ENCODE measurements at regions not wholly inside any gene's neighbourhood (a gene's known extent, or its start where the extent isn't known, plus 50 kb on each side); places are given as distances from the start of the nearest gene placed in this dataset.

- H3K4me2 ChIP-seq (ENCODE audit: control insufficient read depth, insufficient read depth): no peak overlapping the region
- intact Hi-C loops (cut with micrococcal nuclease; ENCODE audit: unreplicated experiment): no loop called here
- in situ Hi-C loops (cut with MboI): no loop called here
- H2AFZ ChIP-seq (ENCODE audit: control insufficient read depth, low read depth, low read length): no peak overlapping the region
- no peak for DNase-seq (ENCODE audit: low read depth, low spot score)
- no peaks in the 10 kb centered on the region for H3K36me3 ChIP-seq (ENCODE audit: control insufficient read depth in 2 of 2, insufficient read depth in 2 of 2, low read length in 1 of 2)
- H4K20me1 ChIP-seq (ENCODE audit: control insufficient read depth, insufficient read depth): no peaks in the 10 kb centered on the region
- H3K9me3 ChIP-seq (replicated peaks; ENCODE audit: control insufficient read depth, insufficient read depth, low read length): no peaks in the 10 kb centered on the region
- CTCF ChIA-PET: interaction anchor here (0.7 kb wide), 1 partner anchor 14 kb away, joined by 5 read pairs; no protein-coding TSS in a partner anchor
- FAIRE-seq: no peak
- ATAC-seq: no peak
- no peaks in the 10 kb centered on the region for H3K79me2 ChIP-seq (ENCODE audit: control insufficient read depth, insufficient read depth, low read length)
- no peaks in the 10 kb centered on the region for H3K27me3 ChIP-seq (replicated peaks in 1 of 2; ENCODE audit: control insufficient read depth in 2 of 2, insufficient read depth in 2 of 2, low read length in 1 of 2)
- RAD21 ChIA-PET (ENCODE audit: unreplicated experiment): no interaction called here
- BruUV-seq (replicated peaks): no TSS peak
- no peak for TF ChIP-seq NR2C1 (IDR thresholded peaks at IDR 0.05)
- TF ChIP-seq EGR1 (IDR thresholded peaks at IDR 0.05; ENCODE audit: borderline replicate concordance in 1 of 2, low read depth in 2 of 2, low read length in 2 of 2): no peak
- no peak for TF ChIP-seq PKNOX1 (IDR thresholded peaks at IDR 0.05)
- TF ChIP-seq HDAC2 (IDR thresholded peaks at IDR 0.05): no peak
- TF ChIP-seq ATF7 (IDR thresholded peaks at IDR 0.05; ENCODE audit: low read depth): no peak
- no peak for TF ChIP-seq PML (IDR thresholded peaks at IDR 0.05; ENCODE audit: low read length)
- no peak for TF ChIP-seq POLR2AphosphoS2 (IDR thresholded peaks at IDR 0.05; ENCODE audit: low read depth, low read length)
- TF ChIP-seq SMC3 (IDR thresholded peaks at IDR 0.05; ENCODE audit: borderline replicate concordance, low read length): no peak
- TF ChIP-seq RAD51 (IDR thresholded peaks at IDR 0.05): no peak
- no peak for TF ChIP-seq MTA2 (IDR thresholded peaks at IDR 0.05; ENCODE audit: low read depth)
- no peak for TF ChIP-seq MEF2A (IDR thresholded peaks at IDR 0.05; ENCODE audit: insufficient read depth, low read depth, low read length)
- no peak for TF ChIP-seq ZNF592 (IDR thresholded peaks at IDR 0.05)
- no peak for TF ChIP-seq ZNF24 (IDR thresholded peaks at IDR 0.05)
- TF ChIP-seq SREBF2 (IDR thresholded peaks at IDR 0.05; ENCODE audit: low read length): no peak
- TF ChIP-seq LARP7 (IDR thresholded peaks at IDR 0.05): no peak
- TF ChIP-seq SRF (IDR thresholded peaks at IDR 0.05; ENCODE audit: low read depth in 2 of 2, low read length in 2 of 2): no peak
- POLR2A ChIA-PET: no interaction called here
- 50% methylated on average over 3 of the region's 3 CpGs for WGBS (ENCODE audit: insufficient coverage, insufficient replicate concordance, low lambda C conversion rate, missing lambda C conversion rate)
- H3K27ac ChIP-seq (ENCODE audit: control insufficient read depth, insufficient read depth): no peak overlapping the region
- no peak overlapping the region for H3K9ac ChIP-seq (ENCODE audit: control insufficient read depth, insufficient read depth, low read length)
- H3K4me1 ChIP-seq (ENCODE audit: control insufficient read depth, insufficient read depth, low read length): no peaks in the 10 kb centered on the region
- H3K4me3 ChIP-seq: no peak overlapping the region
- SMC1A ChIA-PET (ENCODE audit: uncharacterized antibody, unreplicated experiment): interaction anchor here (0.6 to 1.0 kb wide), 2 partner anchors 15 to 228 kb away, joined by 3 read pairs; no protein-coding TSS in a partner anchor
Measured at GRCh38 chr6:65814071-65814470, 107.0 kb upstream of the EYS start.
